NCI-H2196 treated with DMSO at 0.1 percent for 48 hours (cell line): ENCODE measurements at regions not wholly inside any gene's neighbourhood (a gene's known extent, or its start where the extent isn't known, plus 50 kb on each side); places are given as distances from the start of the nearest gene placed in this dataset.
"Not testable (repeated sequence)": the region's sequence is repeated elsewhere in the genome, so short reads cannot be mapped to it uniquely, and the experiment has no call there.

Experiments used
- DNase-seq: peaks from one replicate; lab custom pipeline; 2025; ENCODE audit not compliant: unreplicated experiment; lab: John Stamatoyannopoulos, UW

DNA sequence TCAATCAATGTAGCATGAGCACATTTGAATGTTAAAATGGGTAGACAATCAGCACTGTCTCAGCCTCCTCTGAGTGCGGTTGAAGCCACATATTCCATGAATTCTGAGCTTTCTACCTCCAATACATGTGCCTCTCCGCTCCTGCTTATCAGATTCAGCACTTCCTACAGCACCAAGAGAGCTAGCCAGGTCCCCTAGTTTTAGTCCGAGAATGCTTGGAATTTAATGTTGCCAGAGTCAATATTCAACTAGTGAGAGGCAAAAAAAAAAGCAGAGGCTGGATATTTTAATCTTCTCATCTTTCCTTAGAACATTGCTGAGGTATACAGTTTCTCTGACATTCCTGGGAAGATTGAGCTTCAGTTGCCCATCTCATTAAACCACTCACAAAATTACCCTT, 1979.1 kb upstream of the CDH9 start:
- DNase-seq, result no peak

DNA sequence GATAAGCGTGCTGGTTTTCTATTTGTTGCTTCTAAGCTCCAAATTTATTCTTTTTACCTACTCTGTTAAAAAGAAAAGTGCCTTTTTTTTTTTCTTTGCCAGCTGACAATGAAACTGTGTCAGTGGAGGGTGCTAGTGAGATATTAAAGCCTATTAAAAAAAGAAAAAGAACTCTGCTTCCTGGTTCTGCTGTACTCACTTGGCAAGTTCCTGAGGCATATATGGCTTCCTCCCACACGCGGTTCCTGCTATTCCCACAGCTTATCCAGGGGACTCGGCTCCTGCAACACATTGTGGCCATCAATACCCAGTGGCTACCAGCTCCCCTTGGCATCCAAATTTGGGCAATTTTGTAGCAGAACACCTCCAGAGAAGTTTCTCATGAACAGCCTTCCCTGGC, 1977.7 kb upstream of the CDH9 start:
- DNase-seq, result no peak

DNA sequence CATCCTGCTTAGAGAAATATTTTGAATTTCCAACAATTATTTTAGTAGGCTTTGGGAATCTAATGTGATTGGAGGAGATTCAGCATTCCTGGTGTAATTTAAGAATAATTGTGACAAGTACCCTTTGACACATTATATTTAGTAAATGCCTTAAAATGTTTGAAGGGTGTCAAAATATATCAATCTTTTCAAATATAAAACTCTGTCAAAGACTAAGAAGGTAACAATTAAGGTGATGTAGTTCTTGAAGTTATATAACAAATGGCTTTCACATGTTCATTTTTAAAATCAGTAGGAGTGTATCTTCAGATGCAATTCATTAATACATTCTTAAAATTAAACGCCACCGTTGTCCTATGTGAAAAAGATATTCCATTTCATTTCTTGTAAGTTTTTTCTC, 1977.1 kb upstream of the CDH9 start:
- DNase-seq, result no peak

DNA sequence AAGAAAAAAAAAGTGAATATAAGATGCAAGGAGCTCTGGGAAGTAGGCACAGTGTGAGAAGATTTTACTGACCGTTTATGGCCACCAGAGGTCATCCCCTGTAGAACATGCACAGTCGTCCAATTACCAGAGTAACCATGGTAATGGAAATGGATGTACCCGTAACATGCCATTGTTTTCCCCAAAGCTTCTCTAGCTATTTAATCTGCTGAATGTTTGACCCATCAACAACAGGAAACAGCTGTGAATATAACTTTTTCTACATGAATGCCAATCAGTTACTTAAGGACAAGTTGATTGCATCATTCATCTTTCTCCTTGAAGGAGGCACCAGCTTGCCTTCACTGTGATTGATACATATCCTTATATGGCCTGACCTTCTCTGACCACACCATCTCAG, 1967.0 kb upstream of the CDH9 start:
- DNase-seq, result no peak

DNA sequence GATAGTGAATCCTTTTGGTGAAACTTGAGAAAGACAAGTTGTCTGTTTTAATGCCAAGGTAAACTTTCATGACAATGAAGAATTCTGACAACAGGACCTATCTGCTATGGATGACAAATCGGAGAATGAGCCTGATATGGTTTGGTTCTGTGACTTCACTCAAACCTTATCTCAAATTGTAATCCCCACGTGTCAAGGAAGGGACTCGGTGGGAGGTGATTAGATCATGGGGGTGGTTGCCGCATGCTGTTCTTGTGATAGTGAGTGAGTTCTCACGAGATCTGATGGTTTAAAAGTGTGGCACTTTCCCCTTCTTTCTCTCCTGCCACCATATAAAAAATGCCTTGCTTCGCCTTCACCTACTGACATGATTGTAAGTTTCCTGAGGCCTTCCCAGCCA, 1964.1 kb upstream of the CDH9 start:
- DNase-seq, result no peak

DNA sequence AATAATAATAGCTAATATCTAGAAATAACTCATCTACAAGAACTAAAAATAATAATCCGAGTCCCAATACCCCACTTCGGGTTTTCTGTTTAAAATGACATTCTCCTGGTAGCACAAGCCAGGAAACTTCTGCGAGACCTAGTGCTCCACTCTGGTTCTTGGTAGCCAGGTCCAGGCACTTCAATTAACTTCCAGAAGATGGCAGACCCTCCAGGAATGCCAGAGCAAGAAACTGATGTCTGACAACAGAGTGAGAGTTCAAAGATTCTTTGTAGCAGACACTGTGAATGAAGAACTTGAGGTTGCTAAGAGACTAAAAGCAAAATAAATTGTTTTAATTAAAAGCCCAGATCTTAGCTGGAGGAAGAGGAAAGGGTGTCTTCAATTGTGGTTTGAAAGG, 1963.3 kb upstream of the CDH9 start:
- DNase-seq, result no peak

DNA sequence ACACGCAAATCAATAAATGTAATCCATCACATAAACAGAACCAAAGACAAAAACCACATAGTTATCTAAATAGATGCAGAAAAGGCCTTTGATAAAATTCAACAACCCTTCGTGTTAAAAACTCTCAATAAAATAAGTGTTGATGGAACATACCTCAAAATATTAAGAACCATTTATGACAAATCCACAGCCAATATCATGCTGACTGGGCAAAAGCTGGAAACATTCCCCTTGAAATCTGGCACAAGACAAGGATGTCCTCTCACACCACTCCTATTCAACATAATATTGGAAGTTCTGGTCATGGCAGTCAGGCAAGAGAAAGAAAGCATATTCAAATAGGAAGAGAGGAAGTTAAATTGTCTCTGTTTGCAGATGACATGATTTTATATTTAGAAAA, 1946.3 kb upstream of the CDH9 start:
- DNase-seq, result no peak

DNA sequence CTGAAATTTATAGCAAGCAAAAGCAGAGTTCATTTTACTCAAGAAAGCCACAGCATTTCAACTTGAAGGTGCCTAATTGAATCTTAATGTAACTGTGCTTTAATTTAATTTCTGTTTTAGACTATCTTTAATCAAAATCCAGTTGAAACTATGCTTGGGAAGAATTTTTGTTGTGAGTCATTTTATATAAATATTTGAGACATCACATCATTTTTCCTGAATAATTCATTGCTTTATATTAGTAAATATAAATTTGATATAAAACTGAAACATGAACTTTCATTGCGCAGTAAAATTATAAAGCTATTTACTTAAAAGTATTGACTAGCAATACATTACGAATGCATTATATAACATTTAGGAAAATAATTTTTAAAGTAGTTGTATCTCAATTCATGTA, 1937.1 kb upstream of the CDH9 start:
- DNase-seq, result no peak

DNA sequence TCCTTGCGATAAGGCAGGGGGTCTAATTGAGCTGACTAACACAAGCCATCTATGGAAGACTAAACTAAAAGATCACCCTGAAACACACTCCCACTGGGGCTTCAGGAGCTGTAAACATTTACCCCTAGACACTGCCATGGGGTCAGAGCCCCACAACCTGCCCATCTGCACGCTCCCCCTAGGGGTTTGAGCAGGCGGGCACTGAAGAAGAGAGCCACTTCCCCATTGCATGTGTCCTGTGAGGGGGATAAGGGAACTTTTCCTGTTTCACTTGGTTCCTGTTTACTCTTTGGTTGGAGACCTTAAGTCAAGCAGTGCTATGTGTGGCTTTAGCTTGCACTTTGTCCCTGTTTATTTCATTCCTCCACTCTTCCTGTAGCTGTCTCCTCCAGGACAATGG, 1929.5 kb upstream of the CDH9 start:
- no peak for DNase-seq

DNA sequence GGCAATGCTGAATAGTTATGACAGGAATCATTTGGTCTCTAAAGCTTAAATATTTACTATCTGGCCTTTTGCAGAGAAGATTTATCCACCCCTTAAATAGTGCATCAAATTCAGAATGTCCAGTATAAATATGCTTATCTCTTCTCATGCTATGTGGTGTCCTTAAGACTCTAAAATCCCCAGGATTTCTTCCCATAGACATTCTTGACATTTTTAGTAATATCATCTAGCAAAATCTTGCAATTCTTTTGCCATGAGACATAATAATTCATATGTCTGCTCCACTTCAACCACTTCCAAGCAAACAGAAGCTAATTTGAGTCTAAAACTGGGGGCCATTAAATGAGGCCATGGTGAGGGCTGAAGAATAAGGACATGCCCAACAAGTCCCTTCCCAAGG, 1923.4 kb upstream of the CDH9 start:
- no peak for DNase-seq

DNA sequence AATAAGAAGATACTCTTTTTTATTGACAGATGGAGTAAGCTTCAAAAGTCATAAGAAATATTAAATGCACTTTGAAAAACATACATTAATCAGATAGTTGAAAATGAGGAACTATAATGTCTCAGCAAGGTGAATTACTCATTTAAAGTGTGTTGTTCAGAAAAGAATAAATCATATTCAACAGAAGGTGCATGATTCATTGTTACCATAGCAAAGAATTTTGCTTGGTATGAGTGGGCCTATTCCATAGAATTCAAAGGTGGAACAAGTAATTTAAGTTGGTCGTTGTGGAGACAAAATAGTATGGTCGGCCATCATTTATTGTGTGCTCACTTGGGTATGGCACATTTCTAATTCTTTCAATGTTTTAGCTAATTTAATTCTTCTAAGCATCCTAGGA, 1920.2 kb upstream of the CDH9 start:
- DNase-seq, result no peak

DNA sequence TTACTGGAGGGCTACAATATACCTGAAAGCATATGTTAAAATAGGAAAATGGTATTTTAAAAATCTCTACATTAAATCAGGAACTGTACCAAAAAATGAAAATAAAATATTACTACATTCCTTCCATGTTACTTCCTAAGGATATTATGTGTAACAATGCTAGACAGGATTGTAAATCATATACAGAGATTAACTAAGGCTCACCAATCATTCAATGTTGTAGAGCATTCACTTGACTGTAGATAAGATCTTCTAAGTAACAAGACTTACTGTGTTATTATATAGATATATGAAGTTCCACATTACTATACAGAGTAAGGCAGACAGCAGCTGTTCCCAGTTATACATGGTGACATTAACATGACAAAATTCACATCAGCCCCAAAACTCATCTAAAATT, 1919.1 kb upstream of the CDH9 start:
- no peak for DNase-seq

DNA sequence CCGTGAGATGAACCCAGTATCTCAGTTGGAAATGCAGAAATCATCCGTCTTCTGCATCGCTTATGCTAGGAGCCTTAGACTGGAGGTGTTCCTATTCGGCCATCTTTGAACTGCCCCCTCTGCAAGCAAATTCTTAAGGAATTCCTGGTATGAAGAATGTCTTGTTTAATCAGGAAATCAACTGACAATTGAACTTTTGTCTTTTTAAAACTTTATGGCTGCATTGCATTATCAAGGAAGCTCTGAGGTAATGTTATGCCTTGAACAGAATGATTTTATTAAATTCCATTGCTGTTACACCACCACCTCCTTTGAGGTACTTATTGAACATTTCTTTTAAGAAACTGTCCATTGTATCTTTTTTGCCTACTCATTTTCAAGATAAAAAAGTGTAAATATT, 1915.7 kb upstream of the CDH9 start:
- DNase-seq, result no peak

DNA sequence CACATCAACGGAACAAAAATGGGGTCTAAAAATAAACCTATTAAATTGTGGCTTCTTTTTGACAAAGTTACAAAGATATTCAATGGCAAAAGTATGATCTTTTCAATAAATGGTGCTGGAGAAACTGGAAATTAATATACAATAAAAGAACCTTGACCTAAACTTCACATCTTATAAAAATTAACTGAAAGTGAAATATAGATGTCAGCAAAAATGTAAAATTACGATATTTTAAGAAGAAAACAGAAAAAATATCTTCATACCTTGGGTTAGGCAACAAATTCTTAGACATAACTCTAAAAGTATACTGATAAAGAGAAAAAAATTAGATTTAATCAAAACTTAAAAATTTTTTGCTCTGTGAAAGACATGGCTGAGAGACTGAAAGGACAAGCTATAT, 1909.5 kb upstream of the CDH9 start:
- DNase-seq, result no peak

DNA sequence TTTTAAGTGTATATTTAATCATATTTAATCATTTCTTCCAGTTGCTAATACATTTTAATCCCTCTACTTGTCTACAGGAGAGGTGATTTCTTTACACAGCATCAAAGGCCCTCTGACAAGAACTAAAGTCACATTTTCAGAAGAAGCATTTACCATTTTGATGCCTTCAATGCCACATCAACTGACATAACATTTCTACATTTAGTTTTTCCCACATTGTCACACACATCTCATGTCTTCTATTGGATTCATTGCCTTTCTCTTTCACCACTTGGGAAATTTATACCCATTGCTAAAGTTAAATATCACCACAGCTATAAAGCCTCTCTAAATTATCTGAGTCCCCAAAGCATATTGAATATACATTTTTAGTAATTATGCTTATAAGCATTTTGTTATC, 1907.5 kb upstream of the CDH9 start:
- DNase-seq, result no peak

DNA sequence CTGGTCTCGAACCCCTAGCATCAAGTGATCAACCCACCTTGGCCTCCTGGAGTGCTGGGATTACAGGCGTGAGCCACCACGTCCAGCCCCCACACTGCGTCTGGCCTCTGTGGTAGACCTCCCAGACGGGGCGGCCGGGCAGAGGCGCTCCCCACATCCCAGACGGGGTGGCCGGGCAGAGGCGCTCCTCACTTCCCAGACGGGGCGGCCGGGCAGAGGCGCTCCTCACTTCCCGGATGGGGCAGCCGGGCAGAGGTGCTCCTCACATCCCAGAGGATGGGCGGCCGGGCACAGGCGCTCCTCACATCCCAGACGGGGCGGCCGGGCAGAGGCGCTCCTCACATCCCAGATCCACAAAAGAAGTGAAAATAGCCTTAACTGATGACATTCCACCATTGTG, 1891.0 kb upstream of the CDH9 start:
- not testable (repeated sequence) for DNase-seq

DNA sequence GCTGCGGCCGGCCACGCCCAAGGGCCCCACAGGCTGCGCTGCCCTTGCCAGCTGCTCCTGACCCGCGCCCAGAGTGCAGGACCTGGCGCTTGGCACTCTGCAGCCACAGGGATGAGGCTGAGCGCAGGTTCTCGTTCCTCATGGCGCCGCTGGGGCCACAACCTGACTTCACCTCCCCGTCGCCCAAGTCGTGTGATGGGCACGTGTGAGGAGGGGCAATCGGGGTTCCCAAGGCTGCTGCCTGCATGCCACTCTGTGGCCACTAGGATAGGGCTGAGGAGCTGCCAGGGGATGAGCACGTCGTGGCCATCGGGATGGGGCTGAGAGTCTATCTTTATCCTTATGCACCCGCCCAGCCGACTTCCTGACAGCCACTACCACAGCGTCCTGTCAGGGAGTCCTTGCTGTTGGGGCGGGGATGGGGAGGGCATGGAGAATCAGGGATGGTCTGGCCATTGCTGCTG, 1890.0 kb upstream of the CDH9 start:
- DNase-seq, result not testable (repeated sequence)

DNA sequence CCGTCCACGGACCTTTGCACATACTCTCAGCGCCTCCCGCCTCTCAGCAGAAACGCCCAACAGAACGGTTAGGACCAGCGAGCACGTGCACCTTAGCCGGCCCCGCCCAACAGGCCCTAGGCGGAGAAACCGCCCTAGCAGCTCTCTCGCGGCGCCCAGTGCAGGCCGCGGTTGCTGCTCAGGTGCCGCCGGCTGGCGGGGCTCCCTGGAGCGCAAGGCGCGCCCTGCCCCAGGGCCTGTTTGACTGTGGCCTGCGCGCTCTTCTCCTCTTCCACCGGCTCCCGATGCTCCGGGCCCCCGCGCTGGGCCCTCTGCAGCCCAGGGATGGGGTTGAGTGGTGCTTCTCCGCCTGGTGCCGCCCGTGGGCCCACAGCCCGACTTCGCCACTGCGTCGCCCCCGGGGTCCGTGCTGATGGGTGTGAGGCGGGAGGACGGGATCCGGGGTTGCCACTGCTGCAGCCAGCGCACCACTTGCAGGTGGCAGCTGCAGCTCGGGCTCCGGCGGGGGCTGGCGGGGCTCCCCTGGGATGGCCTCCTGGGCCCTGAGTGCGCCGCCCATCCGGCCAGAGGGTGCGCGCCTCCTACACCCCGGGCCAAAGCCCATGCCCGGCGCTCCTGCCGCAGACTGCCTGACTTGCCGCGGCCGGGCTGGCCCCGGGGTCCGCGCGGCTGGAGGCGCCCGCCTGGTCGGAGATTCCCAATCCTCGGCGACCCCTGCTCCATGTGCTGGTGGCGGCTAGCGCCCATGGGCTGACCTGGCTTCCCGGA, 1889.4 kb upstream of the CDH9 start:
- DNase-seq, result no peak

DNA sequence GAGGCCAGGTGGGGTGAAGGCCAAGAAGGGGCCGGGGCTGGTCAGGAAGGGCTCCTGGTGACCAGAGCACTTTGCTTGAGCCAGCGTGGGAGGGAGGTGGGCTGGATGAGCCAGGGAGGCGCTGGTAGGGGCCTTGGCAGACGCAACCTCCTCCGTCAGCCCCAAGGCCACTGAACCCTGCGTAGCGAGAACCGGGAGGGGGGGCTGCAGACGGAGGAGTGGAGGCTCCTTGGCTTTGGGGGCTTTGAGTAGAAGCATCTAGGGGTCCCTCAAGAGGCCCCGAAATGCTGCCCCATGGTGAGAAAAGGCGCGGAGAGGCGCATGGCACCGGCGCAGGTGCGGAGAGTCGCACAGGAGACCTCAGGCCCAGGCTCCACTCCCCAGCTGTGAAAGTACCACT, 1888.0 kb upstream of the CDH9 start:
- DNase-seq, result no peak

DNA sequence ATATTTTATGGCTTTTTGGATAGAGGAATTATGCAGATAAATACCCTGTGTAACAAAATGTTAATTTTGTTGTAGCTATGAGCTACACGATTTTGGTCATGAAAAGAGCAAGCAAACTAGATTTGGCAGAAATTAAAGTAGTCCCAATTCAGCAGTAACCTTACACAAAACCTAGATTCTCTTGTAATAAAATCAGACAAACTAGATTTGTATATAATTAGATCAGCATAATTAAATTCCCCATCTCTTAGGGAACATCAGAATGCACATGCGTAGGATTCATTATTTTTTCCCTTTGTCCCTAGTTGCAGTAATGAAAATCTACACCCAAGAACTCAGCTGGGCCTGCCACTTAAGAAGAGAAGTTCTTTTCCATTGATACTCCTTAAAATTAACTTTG, 1879.2 kb upstream of the CDH9 start:
- DNase-seq, result no peak

DNA sequence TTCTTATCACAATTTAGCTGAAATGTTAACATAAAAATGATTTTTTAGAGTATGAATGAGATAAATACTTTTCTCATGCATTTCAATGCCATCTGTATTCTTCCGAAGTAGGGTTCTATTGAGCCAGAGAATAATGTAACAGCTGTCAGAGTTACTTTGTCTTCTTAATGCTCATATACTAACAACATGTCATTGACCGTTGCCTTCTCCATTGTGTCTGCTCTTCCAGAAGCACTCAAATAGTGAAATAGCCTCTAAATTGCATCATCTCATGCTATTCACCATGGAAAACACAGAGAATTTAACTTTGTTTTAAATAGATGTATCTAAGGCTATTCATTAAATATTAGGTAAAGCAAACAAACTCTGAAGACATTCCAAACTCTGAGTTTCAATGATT, 1875.9 kb upstream of the CDH9 start:
- no peak for DNase-seq

DNA sequence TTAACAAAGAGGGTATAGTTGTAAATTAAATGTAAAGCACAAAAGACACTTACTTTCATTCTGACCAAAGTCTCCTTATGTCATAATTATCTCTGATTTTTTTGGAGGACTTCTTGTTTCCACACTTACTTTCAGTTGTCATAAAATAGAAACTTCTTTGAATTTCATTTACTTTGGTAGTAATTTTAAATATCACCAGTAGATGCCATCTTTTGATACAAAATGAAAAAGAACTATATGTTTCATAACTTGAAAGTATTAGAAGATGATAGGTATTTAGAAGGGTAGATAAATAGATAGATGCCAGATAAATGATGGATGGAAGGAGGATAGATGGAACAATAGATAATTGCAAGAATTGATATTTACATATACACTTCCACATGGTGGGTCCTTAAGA, 1865.3 kb upstream of the CDH9 start:
- no peak for DNase-seq

DNA sequence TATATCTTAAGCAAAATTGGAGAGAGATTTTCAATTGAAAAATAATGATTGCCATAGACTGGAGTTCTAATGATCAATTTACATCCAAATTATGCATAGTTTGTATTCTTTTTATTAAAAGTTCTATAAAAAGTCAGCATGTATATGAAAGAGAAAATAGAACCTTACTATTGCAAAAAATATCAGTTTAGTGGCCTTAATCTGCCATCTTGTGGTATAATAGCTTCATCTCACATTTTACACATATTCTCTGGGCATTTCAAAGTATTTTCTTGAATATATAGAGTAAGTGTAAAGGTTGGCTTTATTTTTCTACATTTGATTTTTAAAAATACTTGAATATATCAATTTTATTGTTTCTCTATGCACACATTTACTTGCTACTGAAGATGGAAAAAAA, 1858.6 kb upstream of the CDH9 start:
- no peak for DNase-seq
